ENCODE measurements at regions not wholly inside any gene's neighbourhood (a gene's known extent, or its start where the extent isn't known, plus 50 kb on each side); places are given as distances from the start of the nearest gene placed in this dataset.

DNA sequence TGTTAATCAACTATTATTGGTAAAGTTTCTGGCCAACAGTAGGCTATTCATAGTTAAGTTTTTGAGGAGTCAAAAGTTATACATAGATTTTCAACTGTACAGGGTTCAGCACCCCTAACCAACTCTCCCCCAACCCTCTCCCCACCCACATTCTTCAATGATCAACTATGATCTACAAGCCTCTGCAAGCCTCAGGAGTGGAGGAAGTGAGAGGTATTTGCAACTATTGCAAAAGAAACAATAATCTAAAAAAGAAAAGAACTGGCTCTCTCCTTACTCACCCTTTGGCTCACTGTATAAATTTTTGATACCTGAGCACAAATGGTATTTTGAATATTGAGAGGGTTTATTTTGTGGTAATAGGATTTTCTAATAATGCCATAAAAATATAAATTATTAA, 179.8 kb downstream of the IPMK start:
- no peak for TF ChIP-seq CTCF (IDR thresholded peaks at IDR 0.05; ENCODE audit: extremely low read depth, missing control alignments)
- no peak for DNase-seq (ENCODE audit: low spot score)

- no peak for DNase-seq (ENCODE audit: low spot score)
- no peak for TF ChIP-seq CTCF (IDR thresholded peaks at IDR 0.05; ENCODE audit: extremely low read depth, missing control alignments)
These were observed 180.9 kb downstream of the IPMK start for GRCh38 chr10:58086763-58087150.

DNA sequence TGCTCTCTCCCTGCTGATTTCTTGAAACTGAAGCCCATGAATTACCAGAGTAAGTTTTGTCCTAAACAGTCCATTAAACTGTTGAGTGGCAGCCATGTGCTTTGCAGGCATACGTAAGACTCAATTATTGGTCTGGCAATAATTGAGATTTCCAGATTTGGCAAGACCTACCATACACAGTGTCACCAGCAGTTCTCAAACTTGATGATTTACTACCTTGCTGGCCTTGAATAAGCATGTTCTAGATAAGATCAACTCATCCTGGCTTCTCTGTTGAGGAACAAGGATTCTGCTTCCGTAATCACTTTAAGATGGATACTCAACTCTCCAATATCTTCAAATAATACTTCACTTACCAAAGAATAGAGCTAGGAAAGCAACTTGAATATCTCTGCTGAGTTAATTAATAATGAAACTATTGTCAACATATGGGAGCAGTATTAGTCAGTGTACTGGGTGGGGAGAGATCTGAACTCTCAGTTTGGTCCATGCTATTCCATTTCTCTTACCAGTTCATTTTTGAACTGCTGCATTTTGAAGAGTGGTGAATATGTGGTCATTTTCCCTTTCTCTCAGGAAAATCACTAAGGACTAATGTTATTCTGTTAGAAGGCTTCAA, 181.4 kb downstream of the IPMK start:
- no peak for DNase-seq (ENCODE audit: low spot score)
- TF ChIP-seq CTCF (IDR thresholded peaks at IDR 0.05; ENCODE audit: extremely low read depth, missing control alignments): no peak

- no peak for DNase-seq (ENCODE audit: low spot score)
- no peak for TF ChIP-seq CTCF (IDR thresholded peaks at IDR 0.05; ENCODE audit: extremely low read depth, missing control alignments)
These were observed 185.4 kb downstream of the IPMK start for GRCh38 chr10:58082248-58082647.

DNA sequence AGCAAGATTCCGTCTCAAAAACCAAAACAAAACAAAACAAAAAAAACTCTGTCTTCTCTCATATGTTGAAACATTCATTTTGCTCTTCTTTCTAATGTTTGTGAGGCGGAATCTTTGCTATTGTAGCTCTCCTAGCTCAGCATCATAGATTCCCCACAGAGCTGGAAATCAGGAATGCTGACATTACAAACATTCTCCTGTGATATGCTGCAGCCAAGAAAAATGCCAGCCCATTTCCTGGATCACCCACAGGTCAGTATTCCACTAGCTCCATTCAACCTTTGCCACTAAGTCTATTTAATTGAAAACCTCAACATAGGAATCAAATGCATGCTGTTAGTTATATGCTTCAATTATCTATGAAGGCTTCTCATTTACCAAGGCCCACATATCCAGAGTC, 186.3 kb downstream of the IPMK start:
- no peak for DNase-seq (ENCODE audit: low spot score)
- TF ChIP-seq CTCF (IDR thresholded peaks at IDR 0.05; ENCODE audit: extremely low read depth, missing control alignments): no peak

DNA sequence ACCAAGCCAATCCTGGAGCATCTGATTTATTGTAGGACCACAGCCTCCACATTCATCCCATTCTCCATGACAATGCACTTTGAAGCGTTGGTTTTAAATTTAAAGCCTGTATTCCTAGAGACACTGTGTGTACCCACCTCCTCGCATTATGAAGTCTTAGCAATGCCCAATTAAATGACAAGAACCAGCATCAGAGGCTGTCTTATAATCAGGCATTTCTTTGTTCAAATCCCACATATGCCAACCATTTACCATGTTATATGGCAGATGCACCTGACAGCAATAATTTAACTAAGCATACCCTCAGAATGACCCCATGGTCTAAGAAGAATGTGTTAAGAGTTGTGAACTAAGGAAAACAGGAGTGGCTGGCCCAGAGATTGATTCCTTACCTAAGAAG, 188.2 kb downstream of the IPMK start:
- no peak for TF ChIP-seq CTCF (IDR thresholded peaks at IDR 0.05; ENCODE audit: extremely low read depth, missing control alignments)
- DNase-seq (ENCODE audit: low spot score): no peak

- no peak for DNase-seq (ENCODE audit: low spot score)
These were observed 195.1 kb downstream of the IPMK start for GRCh38 chr10:58072634-58073033.

More at GRCh38 chr10:58072634-58073033, 195.1 kb downstream of the IPMK start:
- TF ChIP-seq CTCF (IDR thresholded peaks at IDR 0.05; ENCODE audit: extremely low read depth, missing control alignments): no peak
